ENCODE measurements at regions not wholly inside any gene's neighbourhood (a gene's known extent, or its start where the extent isn't known, plus 50 kb on each side); places are given as distances from the start of the nearest gene placed in this dataset.

DNA sequence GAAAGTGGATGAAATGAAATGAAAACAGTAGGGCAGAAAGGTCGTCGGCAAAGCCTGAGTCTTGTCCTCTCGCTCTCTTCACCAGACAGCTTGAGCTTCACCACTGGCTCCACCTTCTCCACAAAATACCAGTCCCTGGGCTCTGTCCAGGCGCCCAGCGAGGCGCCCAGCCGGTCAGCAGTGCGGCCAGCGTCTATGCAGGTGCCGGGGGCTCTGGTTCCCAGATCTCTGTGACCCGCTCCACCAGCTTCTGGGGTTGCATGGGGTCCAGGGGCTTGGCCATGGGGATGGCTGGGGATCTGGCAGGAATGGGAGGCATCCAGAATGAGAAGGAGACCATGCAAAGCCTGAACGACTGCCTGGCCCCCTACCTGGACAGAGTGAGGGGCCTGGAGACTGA is 600.5 kb upstream of the ZP4 start:
- TF ChIP-seq POLR2A (IDR thresholded peaks at IDR 0.05; ENCODE audit: low read depth, low read length), result no peak
- no peak for TF ChIP-seq SPI1 (IDR thresholded peaks at IDR 0.05; ENCODE audit: low read depth, low read length)
- TF ChIP-seq POLR2AphosphoS5 (IDR thresholded peaks at IDR 0.05; ENCODE audit: low read depth, low read length), result no peak
- TF ChIP-seq TAF1 (IDR thresholded peaks at IDR 0.05; ENCODE audit: low read depth, low read length), result no peak

Data from GM12891 (cell line).